ENCODE measurements at regions not wholly inside any gene's neighbourhood (a gene's known extent, or its start where the extent isn't known, plus 50 kb on each side); places are given as distances from the start of the nearest gene placed in this dataset.
"Not testable (repeated sequence)": the region's sequence is repeated elsewhere in the genome, so short reads cannot be mapped to it uniquely, and the experiment has no call there.

- DNase-seq: no peak
Measured at GRCh38 chr2:228956701-228957474, 314.2 kb downstream of the PID1 start.

- no peak for DNase-seq
Measured at GRCh38 chr2:228949831-228950230, 321.3 kb downstream of the PID1 start.

GRCh38 chr2:228945710-228946109 lies 325.4 kb downstream of the PID1 start:
- no peak for DNase-seq

- no peak for DNase-seq
Measured at GRCh38 chr2:228942856-228943255, 328.2 kb downstream of the PID1 start.

- DNase-seq: no peak
Measured at GRCh38 chr2:228938629-228939028, 332.5 kb downstream of the PID1 start.

- DNase-seq: no peak
Measured at GRCh38 chr2:228927028-228928010, 343.8 kb downstream of the PID1 start.

GRCh38 chr2:228919808-228920207 lies 351.3 kb downstream of the PID1 start:
- DNase-seq: no peak

GRCh38 chr2:228917220-228917619 lies 353.9 kb downstream of the PID1 start:
- DNase-seq: no peak

GRCh38 chr2:228916416-228917090 lies 354.5 kb downstream of the PID1 start:
- no peak for DNase-seq

GRCh38 chr2:228913176-228913575 lies 357.9 kb downstream of the PID1 start:
- DNase-seq: no peak

GRCh38 chr2:228910872-228911271 lies 360.2 kb downstream of the PID1 start:
- not testable (repeated sequence) for DNase-seq

- no peak for DNase-seq
Measured at GRCh38 chr2:228902176-228902575, 368.9 kb downstream of the PID1 start.

- DNase-seq: no peak
Measured at GRCh38 chr2:228901531-228901930, 369.6 kb downstream of the PID1 start.

- no peak for DNase-seq
Measured at GRCh38 chr2:228878138-228878537, 392.9 kb downstream of the PID1 start.

GRCh38 chr2:228876276-228876675 lies 394.8 kb downstream of the PID1 start:
- DNase-seq: no peak

GRCh38 chr2:228875152-228875900 lies 395.8 kb downstream of the PID1 start:
- no peak for DNase-seq

GRCh38 chr2:228871012-228871411 lies 400.1 kb downstream of the PID1 start:
- no peak for DNase-seq

- DNase-seq: no peak
Measured at GRCh38 chr2:228869636-228870264, 401.3 kb downstream of the PID1 start.

- DNase-seq: no peak
Measured at GRCh38 chr2:228867406-228867805, 403.7 kb downstream of the PID1 start.

- DNase-seq: no peak
Measured at GRCh38 chr2:228866781-228867180, 404.3 kb downstream of the PID1 start.

GRCh38 chr2:228866044-228866443 lies 405.0 kb downstream of the PID1 start:
- DNase-seq: no peak

- DNase-seq: no peak
Measured at GRCh38 chr2:228864131-228864530, 407.0 kb downstream of the PID1 start.

Measured in NCI-H524 treated with DMSO at 0.1 percent for 48 hours (cell line).